SK-N-SH treated with all-trans-retinoic acid at 6 μM for 48 hours (cell line): ENCODE measurements at regions not wholly inside any gene's neighbourhood (a gene's known extent, or its start where the extent isn't known, plus 50 kb on each side); places are given as distances from the start of the nearest gene placed in this dataset.
"Not testable (repeated sequence)": the region's sequence is repeated elsewhere in the genome, so short reads cannot be mapped to it uniquely, and the experiment has no call there.

Experiments
- ATAC-seq: fragments of 200-7000 bp; cut with Tn5 transposase; 3 replicates; pipeline ENCODE4 v1.9.1; 2020; ENCODE audit warnings: mild to moderate bottlenecking, moderate library complexity
- ARNTL ChIP-seq: fragments of 450-650 bp; formaldehyde crosslinking; IDR thresholded peaks from 2 replicates; pipeline ENCODE4 v1.5.0; 2020; ENCODE audit warnings: low read depth, mild to moderate bottlenecking, moderate library complexity, borderline replicate concordance
- CSDC2 ChIP-seq: fragments of 250-450 bp; sonication (Bioruptor Pico); IDR thresholded peaks from 2 replicates; pipeline ENCODE4 v1.5.0; 2020; ENCODE audit warnings: mild to moderate bottlenecking, moderate library complexity
- ESRRG ChIP-seq: fragments of 250-450 bp; sonication (Bioruptor Pico); IDR thresholded peaks from 2 replicates; pipeline ENCODE4 v1.6.1; 2021; ENCODE audit warnings: mild to moderate bottlenecking
- GLIS3 ChIP-seq: fragments of 250-450 bp; sonication (Bioruptor Pico); IDR thresholded peaks from 2 replicates; pipeline ENCODE4 v1.5.0; 2020; ENCODE audit warnings: mild to moderate bottlenecking, moderate library complexity
- OSR1 ChIP-seq: fragments of 250-450 bp; sonication (Bioruptor Pico); IDR thresholded peaks from 2 replicates; pipeline ENCODE4 v1.8.0; 2022; ENCODE audit warnings: moderate library complexity, mild to moderate bottlenecking, inconsistent platforms
- PPARA ChIP-seq: fragments of 250-450 bp; sonication (Bioruptor Pico); IDR thresholded peaks from 2 replicates; pipeline ENCODE4 v1.5.0; 2020; ENCODE audit warnings: mild to moderate bottlenecking, borderline replicate concordance
- RARB ChIP-seq: fragments of 250-450 bp; sonication (Bioruptor Pico); IDR thresholded peaks from 2 replicates; pipeline ENCODE4 v1.8.0; 2021; ENCODE audit warnings: mild to moderate bottlenecking, moderate library complexity
- SNAI2 ChIP-seq: fragments of 250-450 bp; sonication (Bioruptor Pico); IDR thresholded peaks from 2 replicates; pipeline ENCODE4 v1.5.0; 2020; ENCODE audit warnings: mild to moderate bottlenecking, moderate library complexity
- TCF4 ChIP-seq: fragments of 250-450 bp; sonication (Bioruptor Pico); IDR thresholded peaks from 2 replicates; pipeline ENCODE4 v1.8.0; 2021; ENCODE audit warnings: mild to moderate bottlenecking, moderate library complexity, borderline replicate concordance
- TOX ChIP-seq: fragments of 250-450 bp; sonication (Bioruptor Pico); IDR thresholded peaks from 2 replicates; pipeline ENCODE4 v1.8.0; 2021; ENCODE audit warnings: mild to moderate bottlenecking, moderate library complexity, borderline replicate concordance
- ZC3H10 ChIP-seq: fragments of 250-450 bp; sonication (Bioruptor Pico); IDR thresholded peaks from 2 replicates; pipeline ENCODE4 v1.5.1; 2021; ENCODE audit warnings: mild to moderate bottlenecking, moderate library complexity
- ZFP30 ChIP-seq: fragments of 450-650 bp; formaldehyde crosslinking; IDR thresholded peaks from 2 replicates; pipeline ENCODE4 v1.5.0; 2022; ENCODE audit warnings: mild to moderate bottlenecking, moderate library complexity
- ZNF565 ChIP-seq: fragments of 450-650 bp; formaldehyde crosslinking; conservative IDR thresholded peaks from 2 replicates; pipeline ENCODE4 v1.5.0; 2020; ENCODE audit warnings: low read depth, mild to moderate bottlenecking, moderate library complexity
- ZNF8 ChIP-seq: fragments of 450-650 bp; formaldehyde crosslinking; IDR thresholded peaks from 2 replicates; pipeline ENCODE4 v1.5.0; 2020; ENCODE audit warnings: mild to moderate bottlenecking, moderate library complexity
- TF ChIP-seq, protein P1 (sequence below): fragments of 250-450 bp; sonication (Bioruptor Pico); IDR thresholded peaks from 2 replicates; pipeline ENCODE4 v1.5.1; 2021; ENCODE audit warnings: mild to moderate bottlenecking, moderate library complexity
- TF ChIP-seq, protein P2 (sequence below): fragments of 250-450 bp; sonication (Bioruptor Pico); IDR thresholded peaks from 2 replicates; pipeline ENCODE4 v1.5.0; 2020; ENCODE audit warnings: mild to moderate bottlenecking, moderate library complexity
- TF ChIP-seq, protein P3 (sequence below): fragments of 250-450 bp; sonication (Bioruptor Pico); IDR thresholded peaks from 2 replicates; pipeline ENCODE4 v1.8.0; 2020; ENCODE audit warnings: mild to moderate bottlenecking, moderate library complexity, borderline replicate concordance
- TF ChIP-seq, protein P4 (sequence below): fragments of 250-450 bp; sonication (Bioruptor Pico); IDR thresholded peaks from 2 replicates; pipeline ENCODE4 v1.5.1; 2020; ENCODE audit warnings: low read depth, mild to moderate bottlenecking, moderate library complexity
- TF ChIP-seq, protein P5 (sequence below): fragments of 250-450 bp; sonication (Bioruptor Pico); IDR thresholded peaks from 2 replicates; pipeline ENCODE4 v1.8.0; 2021; ENCODE audit warnings: low read depth, mild to moderate bottlenecking, moderate library complexity, borderline replicate concordance

DNA sequence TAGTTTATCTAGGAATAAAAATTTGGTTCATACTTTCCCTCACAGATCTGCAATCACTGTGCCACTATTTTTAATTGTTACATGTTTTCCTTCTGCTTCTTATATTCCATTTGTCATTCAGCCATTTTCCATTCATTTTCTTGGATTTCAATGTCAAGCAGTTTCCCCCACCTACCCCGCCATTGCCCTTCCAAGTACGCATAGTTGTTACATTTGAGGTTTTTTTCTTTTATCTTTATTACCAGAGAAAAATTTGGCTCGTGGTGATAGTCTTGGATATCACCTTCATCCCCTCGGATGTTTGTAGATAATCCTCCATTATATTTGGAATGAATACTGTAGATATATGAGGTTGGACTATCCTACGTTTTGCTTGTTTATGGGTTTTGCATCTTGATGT, 159.7 kb downstream of the CRPPA start:
- no peak for ATAC-seq
- TF ChIP-seq RARB (CRISPR knock-in tag) (no peak), TCF4 (CRISPR knock-in tag) (no peak), ZNF565 (CRISPR knock-in tag) (no peak), ZC3H10 (CRISPR knock-in tag) (no peak)
- TF ChIP-seq, protein P1, sequence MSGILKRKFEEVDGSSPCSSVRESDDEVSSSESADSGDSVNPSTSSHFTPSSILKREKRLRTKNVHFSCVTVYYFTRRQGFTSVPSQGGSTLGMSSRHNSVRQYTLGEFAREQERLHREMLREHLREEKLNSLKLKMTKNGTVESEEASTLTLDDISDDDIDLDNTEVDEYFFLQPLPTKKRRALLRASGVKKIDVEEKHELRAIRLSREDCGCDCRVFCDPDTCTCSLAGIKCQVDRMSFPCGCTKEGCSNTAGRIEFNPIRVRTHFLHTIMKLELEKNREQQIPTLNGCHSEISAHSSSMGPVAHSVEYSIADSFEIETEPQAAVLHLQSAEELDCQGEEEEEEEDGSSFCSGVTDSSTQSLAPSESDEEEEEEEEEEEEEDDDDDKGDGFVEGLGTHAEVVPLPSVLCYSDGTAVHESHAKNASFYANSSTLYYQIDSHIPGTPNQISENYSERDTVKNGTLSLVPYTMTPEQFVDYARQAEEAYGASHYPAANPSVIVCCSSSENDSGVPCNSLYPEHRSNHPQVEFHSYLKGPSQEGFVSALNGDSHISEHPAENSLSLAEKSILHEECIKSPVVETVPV = no peak
- TF ChIP-seq, protein P2, sequence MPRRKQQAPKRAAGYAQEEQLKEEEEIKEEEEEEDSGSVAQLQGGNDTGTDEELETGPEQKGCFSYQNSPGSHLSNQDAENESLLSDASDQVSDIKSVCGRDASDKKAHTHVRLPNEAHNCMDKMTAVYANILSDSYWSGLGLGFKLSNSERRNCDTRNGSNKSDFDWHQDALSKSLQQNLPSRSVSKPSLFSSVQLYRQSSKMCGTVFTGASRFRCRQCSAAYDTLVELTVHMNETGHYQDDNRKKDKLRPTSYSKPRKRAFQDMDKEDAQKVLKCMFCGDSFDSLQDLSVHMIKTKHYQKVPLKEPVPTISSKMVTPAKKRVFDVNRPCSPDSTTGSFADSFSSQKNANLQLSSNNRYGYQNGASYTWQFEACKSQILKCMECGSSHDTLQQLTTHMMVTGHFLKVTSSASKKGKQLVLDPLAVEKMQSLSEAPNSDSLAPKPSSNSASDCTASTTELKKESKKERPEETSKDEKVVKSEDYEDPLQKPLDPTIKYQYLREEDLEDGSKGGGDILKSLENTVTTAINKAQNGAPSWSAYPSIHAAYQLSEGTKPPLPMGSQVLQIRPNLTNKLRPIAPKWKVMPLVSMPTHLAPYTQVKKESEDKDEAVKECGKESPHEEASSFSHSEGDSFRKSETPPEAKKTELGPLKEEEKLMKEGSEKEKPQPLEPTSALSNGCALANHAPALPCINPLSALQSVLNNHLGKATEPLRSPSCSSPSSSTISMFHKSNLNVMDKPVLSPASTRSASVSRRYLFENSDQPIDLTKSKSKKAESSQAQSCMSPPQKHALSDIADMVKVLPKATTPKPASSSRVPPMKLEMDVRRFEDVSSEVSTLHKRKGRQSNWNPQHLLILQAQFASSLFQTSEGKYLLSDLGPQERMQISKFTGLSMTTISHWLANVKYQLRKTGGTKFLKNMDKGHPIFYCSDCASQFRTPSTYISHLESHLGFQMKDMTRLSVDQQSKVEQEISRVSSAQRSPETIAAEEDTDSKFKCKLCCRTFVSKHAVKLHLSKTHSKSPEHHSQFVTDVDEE (CRISPR knock-in tag) = no peak

DNA sequence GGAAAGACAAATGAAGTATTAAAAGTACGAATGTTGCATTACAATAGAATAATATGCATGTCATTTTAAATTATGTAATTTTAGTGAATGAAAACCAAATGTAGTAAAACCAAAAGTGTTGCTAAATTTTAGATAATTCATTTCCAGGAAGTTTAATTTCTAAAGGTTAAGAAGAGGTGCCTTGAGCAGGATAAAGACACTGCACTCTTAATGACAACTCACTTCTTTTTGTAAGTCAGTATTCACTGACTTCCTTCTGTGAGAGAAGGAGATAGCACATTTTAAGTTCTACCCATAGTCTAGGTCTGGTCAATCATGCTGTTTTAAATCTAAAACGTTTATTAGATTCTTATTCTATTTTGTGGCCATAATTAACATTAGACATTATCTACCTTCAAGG, 160.2 kb downstream of the CRPPA start:
- TF ChIP-seq, protein P3, sequence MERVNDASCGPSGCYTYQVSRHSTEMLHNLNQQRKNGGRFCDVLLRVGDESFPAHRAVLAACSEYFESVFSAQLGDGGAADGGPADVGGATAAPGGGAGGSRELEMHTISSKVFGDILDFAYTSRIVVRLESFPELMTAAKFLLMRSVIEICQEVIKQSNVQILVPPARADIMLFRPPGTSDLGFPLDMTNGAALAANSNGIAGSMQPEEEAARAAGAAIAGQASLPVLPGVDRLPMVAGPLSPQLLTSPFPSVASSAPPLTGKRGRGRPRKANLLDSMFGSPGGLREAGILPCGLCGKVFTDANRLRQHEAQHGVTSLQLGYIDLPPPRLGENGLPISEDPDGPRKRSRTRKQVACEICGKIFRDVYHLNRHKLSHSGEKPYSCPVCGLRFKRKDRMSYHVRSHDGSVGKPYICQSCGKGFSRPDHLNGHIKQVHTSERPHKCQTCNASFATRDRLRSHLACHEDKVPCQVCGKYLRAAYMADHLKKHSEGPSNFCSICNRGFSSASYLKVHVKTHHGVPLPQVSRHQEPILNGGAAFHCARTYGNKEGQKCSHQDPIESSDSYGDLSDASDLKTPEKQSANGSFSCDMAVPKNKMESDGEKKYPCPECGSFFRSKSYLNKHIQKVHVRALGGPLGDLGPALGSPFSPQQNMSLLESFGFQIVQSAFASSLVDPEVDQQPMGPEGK (CRISPR knock-in tag) = no peak
- TF ChIP-seq ZNF565 (CRISPR knock-in tag) (no peak), TOX (CRISPR knock-in tag) (0 out of 2 replicates have a peak, but pooled peaks have one; percentile 19), ZNF8 (CRISPR knock-in tag) (no peak)
- ATAC-seq = no peak

DNA sequence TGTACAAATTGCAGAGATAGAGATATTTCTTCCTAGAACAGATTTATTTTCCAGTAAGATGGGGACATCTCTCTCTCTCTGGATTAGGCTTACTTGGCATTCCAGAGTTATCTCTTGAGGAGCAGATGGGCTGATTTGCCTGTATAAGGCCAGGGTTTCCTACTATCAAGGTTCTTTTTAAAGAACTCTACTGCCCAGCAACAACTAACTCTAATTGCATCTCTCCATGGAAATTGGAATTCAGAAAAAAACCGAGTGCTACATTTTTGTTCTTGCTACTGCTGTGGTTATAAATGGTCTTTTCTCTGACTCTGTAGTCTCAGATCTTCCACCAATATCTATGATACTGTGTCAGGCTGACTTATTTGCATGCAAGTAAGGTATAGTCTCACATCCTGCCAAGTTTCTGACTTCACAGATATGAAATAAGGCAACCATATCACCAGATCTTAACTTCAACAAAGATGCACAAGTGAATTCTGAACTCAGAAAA, 161.1 kb downstream of the CRPPA start:
- no peak for ATAC-seq

DNA sequence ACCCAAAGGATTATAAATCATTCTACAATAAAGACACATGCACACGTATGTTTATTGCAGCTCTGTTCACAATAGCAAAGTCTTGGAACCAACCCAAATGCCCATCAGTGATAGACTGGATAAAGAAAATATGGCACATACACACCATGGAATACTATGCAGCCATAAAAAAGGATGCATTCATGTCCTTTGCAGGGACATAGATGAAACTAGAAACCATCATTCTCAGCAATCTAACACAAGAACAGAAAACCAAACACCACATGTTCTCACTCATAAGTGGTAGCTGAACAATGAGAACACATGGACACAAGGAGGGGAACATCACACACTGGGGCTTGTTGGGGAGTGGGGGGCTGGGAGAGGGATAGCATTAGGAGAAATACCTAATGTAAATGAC, 164.9 kb downstream of the CRPPA start:
- ATAC-seq = not testable (repeated sequence)

More for the DNA sequence above, 161.1 kb downstream of the CRPPA start:
- no peak for TF ChIP-seq PPARA (CRISPR knock-in tag)
- TF ChIP-seq GLIS3 (CRISPR knock-in tag) = no peak
- no peak for TF ChIP-seq TCF4 (CRISPR knock-in tag)
- TF ChIP-seq, protein P4, sequence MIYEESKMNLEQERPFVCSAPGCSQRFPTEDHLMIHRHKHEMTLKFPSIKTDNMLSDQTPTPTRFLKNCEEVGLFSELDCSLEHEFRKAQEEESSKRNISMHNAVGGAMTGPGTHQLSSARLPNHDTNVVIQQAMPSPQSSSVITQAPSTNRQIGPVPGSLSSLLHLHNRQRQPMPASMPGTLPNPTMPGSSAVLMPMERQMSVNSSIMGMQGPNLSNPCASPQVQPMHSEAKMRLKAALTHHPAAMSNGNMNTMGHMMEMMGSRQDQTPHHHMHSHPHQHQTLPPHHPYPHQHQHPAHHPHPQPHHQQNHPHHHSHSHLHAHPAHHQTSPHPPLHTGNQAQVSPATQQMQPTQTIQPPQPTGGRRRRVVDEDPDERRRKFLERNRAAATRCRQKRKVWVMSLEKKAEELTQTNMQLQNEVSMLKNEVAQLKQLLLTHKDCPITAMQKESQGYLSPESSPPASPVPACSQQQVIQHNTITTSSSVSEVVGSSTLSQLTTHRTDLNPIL (CRISPR knock-in tag) = no peak
- TF ChIP-seq ZFP30 (CRISPR knock-in tag) = no peak
- no peak for TF ChIP-seq RARB (CRISPR knock-in tag)
- no peak for TF ChIP-seq ZNF565 (CRISPR knock-in tag)
- no peak for TF ChIP-seq ESRRG
- TF ChIP-seq, protein P5, sequence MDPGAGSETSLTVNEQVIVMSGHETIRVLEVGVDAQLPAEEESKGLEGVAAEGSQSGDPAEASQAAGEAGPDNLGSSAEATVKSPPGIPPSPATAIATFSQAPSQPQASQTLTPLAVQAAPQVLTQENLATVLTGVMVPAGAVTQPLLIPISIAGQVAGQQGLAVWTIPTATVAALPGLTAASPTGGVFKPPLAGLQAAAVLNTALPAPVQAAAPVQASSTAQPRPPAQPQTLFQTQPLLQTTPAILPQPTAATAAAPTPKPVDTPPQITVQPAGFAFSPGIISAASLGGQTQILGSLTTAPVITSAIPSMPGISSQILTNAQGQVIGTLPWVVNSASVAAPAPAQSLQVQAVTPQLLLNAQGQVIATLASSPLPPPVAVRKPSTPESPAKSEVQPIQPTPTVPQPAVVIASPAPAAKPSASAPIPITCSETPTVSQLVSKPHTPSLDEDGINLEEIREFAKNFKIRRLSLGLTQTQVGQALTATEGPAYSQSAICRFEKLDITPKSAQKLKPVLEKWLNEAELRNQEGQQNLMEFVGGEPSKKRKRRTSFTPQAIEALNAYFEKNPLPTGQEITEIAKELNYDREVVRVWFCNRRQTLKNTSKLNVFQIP = no peak
- TF ChIP-seq ARNTL (CRISPR knock-in tag) = no peak
- TF ChIP-seq CSDC2 (CRISPR knock-in tag) = no peak
- no peak for TF ChIP-seq SNAI2 (CRISPR knock-in tag)
- TF ChIP-seq OSR1 (CRISPR knock-in tag) = no peak
- TF ChIP-seq, all 23 proteins: peak for 0

DNA sequence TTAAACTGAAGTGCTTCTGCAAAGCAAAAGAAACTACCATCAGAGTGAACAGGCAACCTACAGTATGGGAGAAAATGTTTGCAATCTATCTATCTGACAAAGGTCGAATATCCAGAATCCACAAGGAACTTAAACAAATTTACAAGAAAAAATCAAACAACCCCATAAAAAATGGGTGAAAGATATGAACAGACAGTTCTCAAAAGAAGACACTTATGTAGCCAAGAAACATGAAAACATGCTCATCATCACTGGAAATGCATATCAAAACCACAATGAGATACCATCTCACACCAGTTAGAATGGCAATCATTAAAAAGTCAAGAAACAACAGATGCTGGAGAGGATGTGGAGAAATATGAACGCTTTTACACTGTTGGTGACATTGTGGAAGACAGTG, 165.4 kb downstream of the CRPPA start:
- ATAC-seq = not testable (repeated sequence)

DNA sequence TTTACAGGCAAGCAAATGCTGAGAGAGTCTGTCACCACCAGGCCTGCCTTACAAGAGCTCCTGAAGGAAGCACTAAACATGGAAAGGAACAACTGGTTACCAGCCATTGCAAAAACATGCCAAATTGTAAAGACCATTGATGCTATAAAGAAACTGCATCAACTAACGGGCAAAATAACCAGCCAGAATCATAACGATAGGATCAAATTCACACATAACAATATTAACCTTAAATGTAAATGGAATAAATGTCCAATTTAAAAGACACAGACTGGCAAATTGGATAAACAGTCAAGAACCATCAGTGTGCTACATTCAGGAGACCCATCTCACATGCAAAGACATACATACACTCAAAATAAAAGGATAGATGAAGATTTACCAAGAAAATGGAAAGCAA, 170.7 kb downstream of the CRPPA start:
- not testable (repeated sequence) for ATAC-seq

DNA sequence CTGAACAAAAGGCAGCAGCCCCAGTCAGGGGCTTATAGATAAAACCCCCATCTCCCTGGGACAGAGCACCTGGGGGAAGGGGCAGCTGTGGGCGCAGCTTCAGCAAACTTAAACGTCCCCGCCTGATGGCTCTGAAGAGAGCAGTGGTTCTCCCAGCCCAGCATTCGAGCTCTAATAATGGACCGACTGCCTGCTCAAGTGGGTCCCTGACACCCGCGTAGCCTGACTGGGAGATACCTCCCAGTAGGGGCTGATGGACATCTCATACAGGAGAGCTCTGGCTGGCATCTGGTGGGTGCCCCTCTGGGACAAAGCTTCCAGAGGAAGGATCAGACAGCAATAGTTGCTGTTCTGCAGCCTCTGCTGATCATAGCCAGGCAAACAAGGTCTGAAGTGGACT, 172.1 kb downstream of the CRPPA start:
- not testable (repeated sequence) for ATAC-seq

DNA sequence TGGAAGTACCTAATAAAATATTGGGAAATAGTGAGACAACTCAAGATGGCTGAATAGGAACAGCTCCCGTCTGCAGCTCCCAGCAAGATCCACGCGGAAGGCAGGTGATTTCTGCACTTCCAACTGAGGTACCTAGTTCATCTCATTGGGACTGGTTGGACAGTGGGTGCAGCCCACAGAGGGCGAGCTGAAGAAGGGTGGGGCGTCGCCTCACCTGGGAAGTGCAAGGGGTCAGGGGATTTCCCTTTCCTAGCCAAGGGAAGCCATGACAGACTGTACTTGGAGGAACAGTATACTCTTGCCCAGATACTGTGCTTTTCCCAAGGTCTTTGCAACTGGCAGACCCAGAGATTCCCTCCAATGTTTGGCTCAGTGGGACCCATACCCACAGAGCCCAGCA, 172.8 kb downstream of the CRPPA start:
- ATAC-seq = not testable (repeated sequence)
